Fibroblast of villous mesenchyme (primary cell): ENCODE measurements at regions not wholly inside any gene's neighbourhood (a gene's known extent, or its start where the extent isn't known, plus 50 kb on each side); places are given as distances from the start of the nearest gene placed in this dataset.
A peak's percentile ranks its signal among the peaks of the same experiment; 100 is the strongest.

Experiments used
- DNase-seq: peaks from one replicate; pipeline ENCODE4 v3.0.0-alpha.2; 2010; ENCODE audit warnings: low read depth
- H3K4me3 ChIP-seq: 2 replicates; pipeline ENCODE4 v1.5.1; 2011; ENCODE audit warnings: low read depth, mild to moderate bottlenecking, low read length
- CTCF ChIP-seq: IDR thresholded peaks from 2 replicates; pipeline ENCODE4 v1.5.1; 2012; ENCODE audit warnings: low read depth, mild to moderate bottlenecking, low read length; ENCODE audit not compliant: insufficient read depth

- no peak for DNase-seq
- no peak for TF ChIP-seq CTCF
- H3K4me3 ChIP-seq, result no peak overlapping the region
Measured at GRCh38 chr18:32548688-32549087, 78.0 kb upstream of the GAREM1 start.

- TF ChIP-seq CTCF, result no peak
- H3K4me3 ChIP-seq, result no peak overlapping the region
- no peak for DNase-seq
Measured at GRCh38 chr18:32545631-32546030, 74.9 kb upstream of the GAREM1 start.

- no peak for TF ChIP-seq CTCF
- no peak overlapping the region for H3K4me3 ChIP-seq
- DNase-seq, result no peak
Measured at GRCh38 chr18:32544088-32544487, 73.4 kb upstream of the GAREM1 start.

GRCh38 chr18:32542221-32542798 lies 71.6 kb upstream of the GAREM1 start:
- DNase-seq, result peak; percentile 11
- no peak overlapping the region for H3K4me3 ChIP-seq
- no peak for TF ChIP-seq CTCF

GRCh38 chr18:32530947-32531651 lies 60.4 kb upstream of the GAREM1 start:
- no peak overlapping the region for H3K4me3 ChIP-seq
- no peak for TF ChIP-seq CTCF
- peak; percentile 20 for DNase-seq

- no peak for TF ChIP-seq CTCF
- H3K4me3 ChIP-seq, result no peak overlapping the region
- DNase-seq, result no peak
Measured at GRCh38 chr18:32529722-32530420, 59.2 kb upstream of the GAREM1 start.
